ENCODE measurements at regions not wholly inside any gene's neighbourhood (a gene's known extent, or its start where the extent isn't known, plus 50 kb on each side); places are given as distances from the start of the nearest gene placed in this dataset.

GRCh38 chr12:45585522-45586230 lies 143.8 kb upstream of the ARID2 start:
- TF ChIP-seq POLR2AphosphoS5 (IDR thresholded peaks at IDR 0.05; ENCODE audit: low read depth, low read length) (no peak), SIN3A (IDR thresholded peaks at IDR 0.05; ENCODE audit: borderline replicate concordance, insufficient read depth, low read length) (no peak), REST (IDR thresholded peaks at IDR 0.05; ENCODE audit: insufficient read depth in 1 of 2, low read depth in 2 of 2, low read length in 2 of 2) (no peak), TAF1 (IDR thresholded peaks at IDR 0.05; ENCODE audit: borderline replicate concordance, insufficient read depth, low read length) (no peak), FOXP2 (optimal IDR thresholded peaks at IDR 0.05; ENCODE audit: borderline replicate concordance, extremely low read depth, extremely low read length, insufficient read depth) (no peak)

All from PFSK-1 (cell line).